Renal pelvis (tissue), 1 donor: ENCODE measurements at regions not wholly inside any gene's neighbourhood (a gene's known extent, or its start where the extent isn't known, plus 50 kb on each side); places are given as distances from the start of the nearest gene placed in this dataset.

Experiments used
- DNase-seq: peaks from one replicate; pipeline ENCODE4 v3.0.0-alpha.2; 2013

- DNase-seq, result no peak
Observed at GRCh38 chr18:44502790-44503189, 177.9 kb upstream of the SETBP1 start.

GRCh38 chr18:44503854-44504253 is 176.8 kb upstream of the SETBP1 start:
- no peak for DNase-seq

DNA sequence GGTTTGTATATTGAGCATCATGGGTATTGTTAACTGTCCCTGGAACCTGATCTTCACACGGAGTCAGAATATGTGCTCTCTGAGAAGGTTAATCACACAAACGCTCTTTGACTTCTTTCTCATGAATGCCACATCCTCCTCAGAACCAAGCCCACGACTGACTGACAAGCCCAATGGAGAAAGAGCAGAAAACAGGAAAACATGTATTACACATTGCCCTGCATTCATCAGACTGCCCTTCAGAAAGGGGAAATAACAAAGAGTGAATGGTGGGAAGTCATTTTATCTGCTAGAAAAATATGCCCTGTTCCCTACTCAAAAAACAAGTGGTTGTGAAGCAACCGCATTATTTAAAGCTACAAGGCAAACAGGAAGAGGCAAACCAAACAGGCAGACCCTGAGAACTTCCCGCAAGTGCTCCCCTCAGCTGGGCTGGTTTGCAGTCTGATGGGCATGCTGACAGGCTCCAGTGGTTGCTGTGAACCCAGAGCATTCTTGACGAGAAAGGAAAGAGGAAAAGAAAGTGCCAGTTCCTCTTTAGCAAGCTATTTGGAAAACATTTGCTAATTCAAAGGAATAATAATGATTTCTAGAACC is 172.9 kb upstream of the SETBP1 start:
- no peak for DNase-seq

GRCh38 chr18:44508474-44508873 is 172.2 kb upstream of the SETBP1 start:
- DNase-seq, result no peak

DNA sequence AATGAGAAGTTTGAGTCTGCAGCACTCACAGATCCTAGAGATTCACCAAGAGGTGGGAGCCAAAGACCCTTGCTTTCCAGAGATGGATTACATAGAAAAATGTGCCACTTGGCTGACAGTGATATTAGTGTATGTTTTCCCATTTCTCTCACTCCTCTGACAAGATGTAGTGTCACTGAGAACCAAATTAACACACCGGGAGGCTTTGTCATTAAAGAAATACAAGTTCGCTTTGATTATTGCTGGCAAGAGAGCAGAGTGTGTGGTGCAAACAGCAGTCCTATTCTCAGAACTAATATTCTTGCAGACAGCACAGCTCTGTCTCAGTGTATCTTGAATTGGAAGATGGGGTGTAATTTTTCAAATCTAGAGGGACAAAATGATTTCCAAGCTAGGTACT is 171.6 kb upstream of the SETBP1 start:
- no peak for DNase-seq

DNA sequence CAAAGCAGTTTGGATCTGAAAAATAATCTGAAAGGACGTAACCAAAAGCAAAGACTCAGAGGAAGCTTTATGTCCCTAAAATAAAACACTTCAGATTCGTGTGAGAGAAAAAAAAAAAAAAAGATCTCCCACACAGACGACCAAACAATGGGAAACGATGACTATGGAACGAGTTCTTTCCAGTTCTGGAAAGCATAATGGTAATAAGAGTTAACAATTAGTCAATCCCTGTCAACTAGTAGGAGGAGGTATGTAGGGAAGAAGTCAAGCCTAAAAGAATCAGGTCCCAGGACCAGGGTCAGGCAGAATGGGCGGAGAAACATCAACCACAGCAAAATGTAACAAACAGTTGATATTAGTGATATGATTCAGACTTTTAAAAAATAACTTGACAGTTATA is 170.3 kb upstream of the SETBP1 start:
- no peak for DNase-seq

GRCh38 chr18:44513233-44513632 is 167.5 kb upstream of the SETBP1 start:
- DNase-seq, result no peak

GRCh38 chr18:44514106-44514505 is 166.6 kb upstream of the SETBP1 start:
- no peak for DNase-seq

DNA sequence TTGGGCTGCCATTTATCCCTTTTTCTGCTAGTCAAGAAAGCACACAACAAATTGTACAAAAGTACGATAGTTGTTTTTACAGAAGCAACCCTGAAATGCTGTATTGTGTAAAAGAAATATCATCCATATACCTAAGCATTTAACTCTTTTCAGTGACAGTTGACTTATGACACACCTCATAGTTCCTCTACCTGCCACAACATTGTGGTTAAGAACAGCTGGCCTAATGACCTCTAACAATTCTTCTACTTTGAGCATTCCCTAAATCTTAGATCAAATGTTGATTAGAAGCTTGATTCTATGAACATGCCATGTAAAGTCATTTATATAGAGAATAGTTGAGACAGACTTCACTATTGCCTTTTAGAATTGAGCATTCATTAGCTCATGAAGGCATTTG is 165.9 kb upstream of the SETBP1 start:
- no peak for DNase-seq

GRCh38 chr18:44516450-44516849 is 164.2 kb upstream of the SETBP1 start:
- no peak for DNase-seq

GRCh38 chr18:44517136-44517535 is 163.6 kb upstream of the SETBP1 start:
- DNase-seq, result no peak

GRCh38 chr18:44518091-44518615 is 162.5 kb upstream of the SETBP1 start:
- DNase-seq, result no peak

DNA sequence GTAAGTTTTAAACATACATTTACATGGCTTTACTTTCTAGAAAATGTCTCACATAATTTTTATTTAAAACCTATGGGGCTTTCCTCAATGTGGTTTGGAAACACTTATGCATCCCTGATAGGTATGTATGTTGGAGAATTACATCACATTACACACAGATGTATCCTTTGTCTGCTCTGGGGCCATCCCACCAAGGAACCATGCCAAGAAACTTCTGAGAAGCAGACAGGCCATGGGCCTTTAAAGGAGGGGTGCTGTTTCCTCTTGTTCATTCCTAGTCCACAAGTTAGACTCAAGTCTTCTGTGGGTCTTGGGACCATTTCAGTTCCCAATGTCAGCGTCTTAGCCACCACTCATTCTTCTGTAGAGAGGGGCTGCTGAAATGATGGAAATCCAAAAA is 162.0 kb upstream of the SETBP1 start:
- no peak for DNase-seq

DNA sequence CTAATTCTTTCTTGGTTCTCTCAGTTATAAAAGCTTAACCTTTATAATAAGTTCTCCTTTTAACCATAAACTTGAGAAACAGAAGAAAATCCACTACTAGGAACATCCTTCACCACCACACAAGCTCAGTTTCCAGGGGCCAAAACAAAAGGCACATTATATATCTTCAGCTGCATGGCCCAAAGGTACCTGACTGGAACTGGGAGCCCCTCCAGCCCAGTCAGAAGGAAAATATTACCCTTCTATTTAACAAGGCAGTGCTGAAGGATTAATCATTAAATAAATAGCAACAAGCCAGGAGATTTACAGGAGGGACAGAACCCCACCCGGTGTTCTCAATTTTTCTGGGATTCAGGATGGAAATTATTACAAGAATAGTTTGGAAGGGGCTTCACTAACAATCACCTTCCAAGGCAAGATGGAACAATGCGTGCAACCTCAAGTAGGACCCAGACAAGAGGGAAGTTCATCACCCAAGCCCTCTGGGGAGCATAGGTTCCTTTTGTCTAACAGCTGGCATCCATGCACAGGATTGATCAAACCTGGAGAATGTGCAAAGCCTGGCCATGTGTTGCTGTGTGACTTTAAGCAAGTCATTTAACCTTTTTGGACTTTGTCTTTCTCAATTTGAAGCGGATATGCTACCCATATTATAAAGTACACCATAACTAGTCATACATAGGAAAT is 159.6 kb upstream of the SETBP1 start:
- DNase-seq, result no peak

DNA sequence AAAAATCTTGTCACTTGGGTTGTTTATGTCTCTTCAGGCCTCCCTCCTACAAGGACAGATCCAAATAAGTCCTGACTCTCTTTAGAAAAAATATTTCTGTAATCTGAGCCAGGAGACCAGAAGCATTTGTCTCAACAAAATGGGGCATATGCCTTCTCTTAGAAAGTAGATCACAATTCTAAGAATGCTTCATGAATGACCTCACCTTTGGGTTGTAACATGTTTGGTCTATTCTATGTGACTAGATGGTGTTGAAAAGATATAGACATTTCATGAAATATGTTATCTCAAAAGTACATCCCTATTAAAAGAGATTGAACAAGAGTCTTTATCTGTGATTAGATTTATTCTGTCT is 159.0 kb upstream of the SETBP1 start:
- no peak for DNase-seq

- DNase-seq, result no peak
Observed at GRCh38 chr18:44526705-44527415, 153.8 kb upstream of the SETBP1 start.

- DNase-seq, result no peak
Observed at GRCh38 chr18:44533071-44533470, 147.6 kb upstream of the SETBP1 start.

DNA sequence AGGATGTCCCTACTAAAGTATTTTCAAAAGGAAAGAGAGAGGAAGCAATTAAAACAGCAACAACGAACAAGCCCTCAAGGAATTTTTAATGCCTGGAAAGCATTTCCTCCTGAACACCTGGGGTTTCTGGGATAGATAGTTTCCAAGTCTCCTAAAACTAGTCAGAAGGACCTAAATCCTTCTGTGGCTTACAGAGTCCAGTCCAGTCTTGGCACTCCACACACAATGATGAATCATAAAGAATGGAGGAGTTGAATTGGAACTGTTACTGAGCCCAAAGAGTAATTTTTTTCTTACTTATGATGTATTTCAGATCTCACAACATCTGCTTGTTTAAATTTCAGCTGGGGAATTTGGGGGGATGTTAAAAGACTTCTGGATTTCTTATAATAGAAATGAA is 144.6 kb upstream of the SETBP1 start:
- DNase-seq, result no peak

GRCh38 chr18:44536619-44537018 is 144.1 kb upstream of the SETBP1 start:
- DNase-seq, result no peak

DNA sequence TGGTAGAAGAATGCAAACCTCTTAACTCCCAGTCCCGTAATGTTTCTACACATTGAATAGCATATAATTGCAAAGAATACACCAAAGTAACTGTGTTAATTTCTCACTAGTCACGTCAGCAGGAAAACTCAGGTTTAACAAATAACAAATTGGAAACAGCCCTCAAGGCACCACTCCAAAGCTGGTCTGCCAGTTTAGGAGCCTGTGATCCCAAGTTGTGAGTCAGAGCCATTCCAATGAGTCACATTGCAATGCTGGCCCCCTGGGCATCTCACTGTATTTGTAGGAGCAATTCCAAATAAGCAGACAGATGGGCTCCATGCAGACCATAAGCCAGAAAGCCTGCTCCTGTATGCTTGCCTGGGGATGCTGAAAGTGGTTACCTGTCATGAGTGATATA is 143.2 kb upstream of the SETBP1 start:
- no peak for DNase-seq

DNA sequence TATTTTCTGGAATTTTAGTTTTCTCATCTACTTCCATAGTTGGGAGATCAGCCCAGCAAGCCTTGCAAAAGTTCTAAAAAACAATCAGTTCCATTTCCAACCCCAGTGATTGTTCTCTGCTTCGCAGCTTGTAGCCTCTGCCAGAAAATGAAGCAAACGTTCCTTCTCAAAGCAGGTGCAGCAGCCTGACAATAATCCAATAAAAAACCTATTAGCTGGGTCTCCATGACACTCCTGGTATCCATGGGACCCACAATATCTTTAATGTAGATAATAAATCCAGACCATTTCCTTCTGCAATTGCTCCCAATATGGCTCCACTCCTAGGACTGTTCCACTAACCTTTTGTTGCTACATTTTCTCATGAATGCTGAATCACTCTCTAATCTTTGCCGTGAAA is 140.8 kb upstream of the SETBP1 start:
- DNase-seq, result no peak

DNA sequence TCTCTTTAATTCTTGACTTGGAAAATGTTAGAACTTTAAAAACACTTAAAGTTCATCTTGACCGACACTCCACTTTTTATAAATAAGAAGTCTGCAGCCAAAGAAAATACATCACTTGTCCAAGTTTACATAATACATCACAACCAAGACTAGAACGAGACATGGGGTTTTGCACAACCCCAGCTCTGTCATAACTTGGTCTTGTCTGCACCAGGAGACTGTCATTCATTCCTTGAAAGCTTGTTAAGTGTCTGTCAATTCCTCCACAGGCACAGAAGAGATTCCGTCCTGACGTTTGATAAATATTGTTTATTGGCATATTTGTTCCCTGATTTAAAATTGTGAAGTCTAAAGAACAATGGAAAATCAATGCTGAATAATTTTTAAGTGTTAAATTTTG is 139.5 kb upstream of the SETBP1 start:
- DNase-seq, result no peak

- no peak for DNase-seq
Observed at GRCh38 chr18:44541781-44542180, 138.9 kb upstream of the SETBP1 start.
